Activated T-cell treated with anti-CD3 and anti-CD28 coated beads for 1 hour (primary cell): ENCODE measurements at regions not wholly inside any gene's neighbourhood (a gene's known extent, or its start where the extent isn't known, plus 50 kb on each side); places are given as distances from the start of the nearest gene placed in this dataset.

Experiments
- DNase-seq: peaks from one replicate; pipeline ENCODE4 v3.0.0-alpha.2; 2020; ENCODE audit warnings: low read depth

GRCh38 chr12:68451261-68452077, 119.3 kb upstream of the MDM1 start:
- no peak for DNase-seq

GRCh38 chr12:68452078-68452715, 120.0 kb upstream of the MDM1 start:
- no peak for DNase-seq

- no peak for DNase-seq
Observed at GRCh38 chr12:68453278-68453677, 121.1 kb upstream of the MDM1 start.

- DNase-seq = no peak
Observed at GRCh38 chr12:68453876-68454275, 121.7 kb upstream of the MDM1 start.

GRCh38 chr12:68454892-68455291, 122.7 kb upstream of the MDM1 start:
- no peak for DNase-seq

GRCh38 chr12:68455691-68456345, 123.7 kb upstream of the MDM1 start:
- DNase-seq = no peak

GRCh38 chr12:68458866-68459265, 126.7 kb upstream of the MDM1 start:
- DNase-seq = no peak

- DNase-seq = no peak
Observed at GRCh38 chr12:68460236-68460635, 128.1 kb upstream of the MDM1 start.

GRCh38 chr12:68461645-68462044, 129.5 kb upstream of the MDM1 start:
- DNase-seq = no peak

GRCh38 chr12:68462803-68463202, 130.6 kb upstream of the MDM1 start:
- DNase-seq = no peak

GRCh38 chr12:68465227-68465626, 133.1 kb upstream of the MDM1 start:
- DNase-seq = no peak

GRCh38 chr12:68467514-68467913, 135.4 kb upstream of the MDM1 start:
- DNase-seq = no peak

- DNase-seq = no peak
Observed at GRCh38 chr12:68468036-68468435, 135.9 kb upstream of the MDM1 start.

- no peak for DNase-seq
Observed at GRCh38 chr12:68469113-68469512, 137.0 kb upstream of the MDM1 start.

- no peak for DNase-seq
Observed at GRCh38 chr12:68470664-68471328, 138.6 kb upstream of the MDM1 start.

- no peak for DNase-seq
Observed at GRCh38 chr12:68474467-68475204, 136.1 kb upstream of the RAP1B start.

- DNase-seq = no peak
Observed at GRCh38 chr12:68476794-68477193, 133.9 kb upstream of the RAP1B start.

- DNase-seq = no peak
Observed at GRCh38 chr12:68477261-68477772, 133.4 kb upstream of the RAP1B start.

GRCh38 chr12:68477906-68478305, 132.8 kb upstream of the RAP1B start:
- DNase-seq = no peak

GRCh38 chr12:68478516-68479260, 132.0 kb upstream of the RAP1B start:
- DNase-seq = no peak
